Activated CD4-positive, alpha-beta T cell treated with anti-CD3 and anti-CD28 coated beads, Interleukin-2, amount 10 ng/mL, durations not matched to agents 7 days and 5 days (primary cell): ENCODE measurements at regions not wholly inside any gene's neighbourhood (a gene's known extent, or its start where the extent isn't known, plus 50 kb on each side); places are given as distances from the start of the nearest gene placed in this dataset.
"Not testable (repeated sequence)": the region's sequence is repeated elsewhere in the genome, so short reads cannot be mapped to it uniquely, and the experiment has no call there.

ENCODE experiments used
- CTCF ChIA-PET: fragments of 350-600 bp; sonication (Branson Sonifier 250); formaldehyde crosslinking; loops from one replicate; lab custom pipeline; 2021; ENCODE audit warnings: antibody characterized with exemption; lab: Charles Lee
- POLR2A ChIA-PET: fragments of 350-600 bp; sonication (Branson Sonifier 250); formaldehyde crosslinking; loops from one replicate; lab custom pipeline; 2021; ENCODE audit warnings: antibody characterized with exemption; lab: Charles Lee
- DNase-seq: peaks from one replicate; pipeline ENCODE4 v3.0.0-alpha.2; 2020
- H3K27ac Mint-ChIP-seq: one replicate; pipeline ENCODE4 v1.8.0; 2021; ENCODE audit warnings: mild to moderate bottlenecking, moderate library complexity, mixed read lengths
- H3K27me3 Mint-ChIP-seq: one replicate; pipeline ENCODE4 v1.8.0; 2021; ENCODE audit warnings: mixed read lengths
- H3K36me3 Mint-ChIP-seq: one replicate; pipeline ENCODE4 v1.8.0; 2021; ENCODE audit warnings: low read depth, mixed read lengths
- H3K4me1 Mint-ChIP-seq: one replicate; pipeline ENCODE4 v1.8.0; 2021; ENCODE audit warnings: mixed read lengths
- H3K4me3 Mint-ChIP-seq: one replicate; pipeline ENCODE4 v1.8.0; 2021; ENCODE audit warnings: mild to moderate bottlenecking, moderate library complexity, mixed read lengths
- H3K9me3 Mint-ChIP-seq: one replicate; pipeline ENCODE4 v1.8.0; 2021; ENCODE audit warnings: mixed read lengths

GRCh38 chr1:89436856-89437255, 73.0 kb downstream of the GBP6 start:
- no peak overlapping the region for H3K4me3 Mint-ChIP-seq
- POLR2A ChIA-PET, result no interaction called here
- H3K4me1 Mint-ChIP-seq, result no peaks in the 10 kb centered on the region
- DNase-seq, result no peak
- H3K27me3 Mint-ChIP-seq, result peaks cover 13% of the 10 kb centered on the region
- H3K27ac Mint-ChIP-seq, result no peak overlapping the region
- H3K36me3 Mint-ChIP-seq, result peaks cover 6% of the 10 kb centered on the region
- peaks cover 33% of the 10 kb centered on the region for H3K9me3 Mint-ChIP-seq
- CTCF ChIA-PET, result no interaction called here

- Mint-ChIP-seq H3K9me3 (peaks cover 35% of the 10 kb centered on the region), H3K27me3 (peaks cover 15% of the 10 kb centered on the region)
- H3K4me1 Mint-ChIP-seq, H3K36me3 Mint-ChIP-seq, H3K4me3 Mint-ChIP-seq, POLR2A ChIA-PET, H3K27ac Mint-ChIP-seq, CTCF ChIA-PET, DNase-seq: not testable (repeated sequence)
Measured at GRCh38 chr1:89438301-89438700, 74.4 kb downstream of the GBP6 start.

GRCh38 chr1:89440911-89441310, 77.1 kb downstream of the GBP6 start:
- H3K27ac Mint-ChIP-seq, result no peak overlapping the region
- ChIA-PET CTCF (no interaction called here), POLR2A (no interaction called here)
- peaks cover 21% of the 10 kb centered on the region for H3K27me3 Mint-ChIP-seq
- peaks cover 6% of the 10 kb centered on the region for H3K36me3 Mint-ChIP-seq
- H3K9me3 Mint-ChIP-seq, result peaks cover 39% of the 10 kb centered on the region
- no peak overlapping the region for H3K4me3 Mint-ChIP-seq
- H3K4me1 Mint-ChIP-seq, result no peaks in the 10 kb centered on the region
- DNase-seq, result no peak

- ChIA-PET POLR2A (no interaction called here), CTCF (no interaction called here)
- Mint-ChIP-seq H3K9me3 (peaks cover 17% of the 10 kb centered on the region), H3K4me3 (no peak overlapping the region), H3K27me3 (peaks cover 31% of the 10 kb centered on the region), H3K27ac (no peak overlapping the region), H3K4me1 (no peaks in the 10 kb centered on the region), H3K36me3 (peaks cover 3% of the 10 kb centered on the region)
- no peak for DNase-seq
Measured at GRCh38 chr1:89444791-89445190, 79.8 kb upstream of the LRRC8B start.

- ChIA-PET CTCF (interaction anchor here (0.8 to 1.7 kb wide), 6 partner anchors 8 to 395 kb away, joined by 3 to 4 read pairs (median 3); no protein-coding TSS in a partner anchor), POLR2A (no interaction called here)
- peaks cover 14% of the 10 kb centered on the region for H3K4me1 Mint-ChIP-seq
- H3K9me3 Mint-ChIP-seq, result no peaks in the 10 kb centered on the region
- no peak overlapping the region for H3K4me3 Mint-ChIP-seq
- DNase-seq, result peak; percentile 26
- H3K27me3 Mint-ChIP-seq, result peaks cover 26% of the 10 kb centered on the region
- no peak overlapping the region for H3K27ac Mint-ChIP-seq
- peaks cover 1% of the 10 kb centered on the region for H3K36me3 Mint-ChIP-seq
Measured at GRCh38 chr1:89451011-89451410, 73.6 kb upstream of the LRRC8B start.

GRCh38 chr1:89453123-89453972, 71.3 kb upstream of the LRRC8B start:
- Mint-ChIP-seq H3K27me3 (peaks cover 33% of the 10 kb centered on the region), H3K4me3 (no peak overlapping the region), H3K27ac (no peak overlapping the region), H3K9me3 (no peaks in the 10 kb centered on the region), H3K4me1 (peaks cover 14% of the 10 kb centered on the region), H3K36me3 (peaks cover 1% of the 10 kb centered on the region)
- CTCF ChIA-PET, result interaction anchor here (0.9 to 2.0 kb wide), 2 partner anchors 19 to 368 kb away, joined by 3 to 7 read pairs; no protein-coding TSS in a partner anchor
- POLR2A ChIA-PET, result no interaction called here
- DNase-seq, result no peak

GRCh38 chr1:89454845-89455521, 69.6 kb upstream of the LRRC8B start:
- peaks cover 14% of the 10 kb centered on the region for H3K4me1 Mint-ChIP-seq
- H3K27ac Mint-ChIP-seq, result no peak overlapping the region
- peaks cover 1% of the 10 kb centered on the region for H3K36me3 Mint-ChIP-seq
- ChIA-PET POLR2A (no interaction called here), CTCF (interaction anchor here (1.4 to 2.0 kb wide), 3 partner anchors 11 to 456 kb away, joined by 4 to 11 read pairs (median 7); no protein-coding TSS in a partner anchor)
- H3K4me3 Mint-ChIP-seq, result no peak overlapping the region
- peaks cover 37% of the 10 kb centered on the region for H3K27me3 Mint-ChIP-seq
- H3K9me3 Mint-ChIP-seq, result no peaks in the 10 kb centered on the region
- peak; percentile 80 for DNase-seq

GRCh38 chr1:89457046-89457445, 67.6 kb upstream of the LRRC8B start:
- POLR2A ChIA-PET, result interaction anchor here (1.2 kb wide), 1 partner anchor 10 kb away, joined by 3 read pairs; no protein-coding TSS in a partner anchor
- DNase-seq, result no peak
- H3K27me3 Mint-ChIP-seq, result peaks cover 54% of the 10 kb centered on the region

GRCh38 chr1:89459081-89459480, 65.5 kb upstream of the LRRC8B start:
- POLR2A ChIA-PET, result no interaction called here
- H3K27ac Mint-ChIP-seq, result no peak overlapping the region
- DNase-seq, result no peak
- H3K27me3 Mint-ChIP-seq, result peaks cover 63% of the 10 kb centered on the region
- H3K4me1 Mint-ChIP-seq, result peaks cover 17% of the 10 kb centered on the region
- CTCF ChIA-PET, result no interaction called here
- no peaks in the 10 kb centered on the region for H3K9me3 Mint-ChIP-seq
- no peaks in the 10 kb centered on the region for H3K36me3 Mint-ChIP-seq
- H3K4me3 Mint-ChIP-seq, result no peak overlapping the region

More at GRCh38 chr1:89457046-89457445, 67.6 kb upstream of the LRRC8B start:
- CTCF ChIA-PET, result interaction anchor here (1.0 to 2.4 kb wide), 3 partner anchors 9 to 415 kb away, joined by 3 to 11 read pairs (median 5); no protein-coding TSS in a partner anchor
- Mint-ChIP-seq H3K27ac (no peak overlapping the region), H3K4me3 (no peak overlapping the region), H3K4me1 (peaks cover 9% of the 10 kb centered on the region), H3K36me3 (no peaks in the 10 kb centered on the region), H3K9me3 (no peaks in the 10 kb centered on the region)

GRCh38 chr1:89460325-89460724, 64.3 kb upstream of the LRRC8B start:
- POLR2A ChIA-PET, result no interaction called here
- H3K9me3 Mint-ChIP-seq, result no peaks in the 10 kb centered on the region

GRCh38 chr1:89462250-89462649, 62.4 kb upstream of the LRRC8B start:
- H3K36me3 Mint-ChIP-seq, result no peaks in the 10 kb centered on the region
- H3K4me3 Mint-ChIP-seq, result no peak overlapping the region
- ChIA-PET CTCF (no interaction called here), POLR2A (interaction anchor here (0.6 kb wide), 1 partner anchor 283 kb away, joined by 3 read pairs; no protein-coding TSS in a partner anchor)
- H3K27ac Mint-ChIP-seq, result no peak overlapping the region
- H3K27me3 Mint-ChIP-seq, result peaks cover 78% of the 10 kb centered on the region
- no peak for DNase-seq
- peaks cover 38% of the 10 kb centered on the region for H3K4me1 Mint-ChIP-seq
- H3K9me3 Mint-ChIP-seq, result no peaks in the 10 kb centered on the region

More at GRCh38 chr1:89460325-89460724, 64.3 kb upstream of the LRRC8B start:
- Mint-ChIP-seq H3K27me3 (peaks cover 74% of the 10 kb centered on the region), H3K4me1 (peaks cover 27% of the 10 kb centered on the region), H3K36me3 (no peaks in the 10 kb centered on the region), H3K27ac (no peak overlapping the region), H3K4me3 (no peak overlapping the region)
- no peak for DNase-seq
- CTCF ChIA-PET, result no interaction called here

- Mint-ChIP-seq H3K9me3 (no peaks in the 10 kb centered on the region), H3K27me3 (peaks cover 77% of the 10 kb centered on the region), H3K27ac (no peak overlapping the region), H3K4me1 (peaks cover 38% of the 10 kb centered on the region), H3K4me3 (no peak overlapping the region), H3K36me3 (no peaks in the 10 kb centered on the region)
- CTCF ChIA-PET, result interaction anchor here (0.6 to 3.1 kb wide), 4 partner anchors 8 to 1654 kb away, joined by 3 to 11 read pairs (median 4); no protein-coding TSS in a partner anchor
- peak; percentile 54 for DNase-seq
- POLR2A ChIA-PET, result no interaction called here
Measured at GRCh38 chr1:89464008-89464407, 60.6 kb upstream of the LRRC8B start.

GRCh38 chr1:89465201-89465600, 59.4 kb upstream of the LRRC8B start:
- POLR2A ChIA-PET, result no interaction called here
- Mint-ChIP-seq H3K4me1 (peaks cover 36% of the 10 kb centered on the region), H3K4me3 (no peak overlapping the region), H3K36me3 (no peaks in the 10 kb centered on the region), H3K27ac (no peak overlapping the region), H3K9me3 (no peaks in the 10 kb centered on the region), H3K27me3 (peaks cover 73% of the 10 kb centered on the region)
- CTCF ChIA-PET, result interaction anchor here (1.7 to 3.1 kb wide), 3 partner anchors 9 to 298 kb away, joined by 4 to 11 read pairs (median 5); no protein-coding TSS in a partner anchor
- DNase-seq, result no peak
